Motor neuron (in vitro differentiated cells): ENCODE measurements at regions not wholly inside any gene's neighbourhood (a gene's known extent, or its start where the extent isn't known, plus 50 kb on each side); places are given as distances from the start of the nearest gene placed in this dataset.

Experiments
- ATAC-seq, 8 experiments: fragments of 200-7000 bp; cut with Tn5 transposase; replicated peaks in 6 of 8; 2 replicates each; pipeline ENCODE4 v1.8.0; 2021; ENCODE audit warnings: mild to moderate bottlenecking in 8 of 8, moderate library complexity in 8 of 8
- H3K27ac ChIP-seq, 2 donors: fragments of 250-450 bp; sonication (Bioruptor Pico); 2 replicates each; pipeline ENCODE4 v1.9.0; 2021; ENCODE audit warnings: antibody characterized with exemption in 2 of 2, mild to moderate bottlenecking in 2 of 2, moderate library complexity in 1 of 2
- H3K4me1 ChIP-seq, 2 donors: fragments of 250-450 bp; sonication (Bioruptor Pico); replicated peaks in 1 of 2; 2 replicates each; pipeline ENCODE4 v1.6.1; 2021; ENCODE audit warnings: antibody characterized with exemption in 2 of 2, mild to moderate bottlenecking in 2 of 2, moderate library complexity in 1 of 2
- H3K4me3 ChIP-seq, 5 donors: fragments of 250-450 bp; sonication (Bioruptor Pico); 2 replicates each; pipeline ENCODE4 v1.9.0; 2021; ENCODE audit warnings: antibody characterized with exemption in 5 of 5, mild to moderate bottlenecking in 5 of 5, moderate library complexity in 4 of 5
- WGBS, 10 experiments: fragments of 450-650 bp; shearing (Covaris generic); methylation state at CpG; one replicate each; pipeline ENCODE4 v1.0.0; 2022; 5-methylcytosine and 5-hydroxymethylcytosine counted together
- in situ Hi-C, 9 experiments: fragments of 400-800 bp; cut with MboI; loops; one replicate each; pipeline ENCODE4 v1.15.0; 2021; ENCODE audit warnings: low sequenced_read_pairs in 9 of 9, low pct_unique_long_range_greater_than_20kb in 2 of 9; ENCODE audit not compliant: unreplicated experiment in 9 of 9

GRCh38 chr10:29840516-29841276 lies 205.9 kb upstream of the SVIL start:
- peaks cover 4 to 24% of the 10 kb centered on the region in 2 donors for H3K4me1 ChIP-seq
- no peak for ATAC-seq
- in situ Hi-C loops = no loop called here
- H3K27ac ChIP-seq = no peak overlapping the region
- WGBS, 10 experiments = 63 to 84% (median 72%) methylated on average over 1 to 9 of the region's 11 CpGs; no CpG with 5 or more reads in 1 of the 10 experiments
- H3K4me3 ChIP-seq = no peak overlapping the region

GRCh38 chr10:29839826-29840515 lies 205.2 kb upstream of the SVIL start:
- ATAC-seq = no peak
- Histone ChIP-seq H3K4me3 (no peak overlapping the region), H3K4me1 (peaks cover 4 to 24% of the 10 kb centered on the region in 2 donors), H3K27ac (no peak overlapping the region)
- WGBS, 10 experiments = 40 to 100% (median 94%) methylated on average over 1 to 7 of the region's 9 CpGs; no CpG with 5 or more reads in 3 of the 10 experiments
- in situ Hi-C loops = no loop called here

- no peak overlapping the region for H3K27ac ChIP-seq
- in situ Hi-C loops = no loop called here
- ATAC-seq = no peak
- 27 to 100% (median 60%) methylated on average over 1 to 4 of the region's 5 CpGs; no CpG with 5 or more reads in 7 of the 10 experiments for WGBS, 10 experiments
- H3K4me1 ChIP-seq = peaks cover 4 to 24% of the 10 kb centered on the region in 2 donors
- H3K4me3 ChIP-seq = no peak overlapping the region
These were observed 203.8 kb upstream of the SVIL start for GRCh38 chr10:29838539-29838938.

- peaks cover 4 to 24% of the 10 kb centered on the region in 2 donors for H3K4me1 ChIP-seq
- 29 to 80% (median 67%) methylated on average over 1 of the region's 1 CpG; no CpG with 5 or more reads in 7 of the 10 experiments for WGBS, 10 experiments
- in situ Hi-C loops = no loop called here
- no peak overlapping the region for H3K4me3 ChIP-seq
- ATAC-seq = no peak
- H3K27ac ChIP-seq = no peak overlapping the region
These were observed 202.8 kb upstream of the SVIL start for GRCh38 chr10:29837586-29837985.

- Histone ChIP-seq H3K4me1 (peaks cover 4 to 14% of the 10 kb centered on the region in 2 donors), H3K27ac (no peak overlapping the region), H3K4me3 (no peak overlapping the region)
- in situ Hi-C loops = no loop called here
- no peak for ATAC-seq
- whole genome bisulfite sequencing, 10 experiments = 80 to 100% (median 95%) methylated on average over 1 to 4 of the region's 4 CpGs; no CpG with 5 or more reads in 2 of the 10 experiments
These were observed 201.6 kb upstream of the SVIL start for GRCh38 chr10:29836396-29836795.

- no peak overlapping the region for H3K4me3 ChIP-seq
- no peak overlapping the region for H3K27ac ChIP-seq
- ATAC-seq = peak in 3 of 8 experiments; percentile 91 to 98 (median 95)
- in situ Hi-C loops = no loop called here
- peaks cover 0 to under 1% of the 10 kb centered on the region in 2 donors for H3K4me1 ChIP-seq
These were observed 200.3 kb upstream of the SVIL start for GRCh38 chr10:29835055-29835454.

- 26 to 88% (median 77%) methylated on average over 2 to 5 of the region's 6 CpGs; no CpG with 5 or more reads in 1 of the 10 experiments for WGBS, 10 experiments
- in situ Hi-C loops = no loop called here
- Histone ChIP-seq H3K4me1 (peaks cover 0 to 2% of the 10 kb centered on the region in 2 donors), H3K27ac (no peak overlapping the region), H3K4me3 (no peak overlapping the region)
- no peak for ATAC-seq
These were observed 196.1 kb upstream of the SVIL start for GRCh38 chr10:29830531-29831512.

GRCh38 chr10:29829776-29830175 lies 195.0 kb upstream of the SVIL start:
- in situ Hi-C loops = no loop called here
- ATAC-seq = no peak
- no peak overlapping the region for H3K4me3 ChIP-seq
- peaks cover 0 to 2% of the 10 kb centered on the region in 2 donors for H3K4me1 ChIP-seq
- WGBS, 10 experiments = 50 to 100% (median 88%) methylated on average over 1 to 2 of the region's 2 CpGs; no CpG with 5 or more reads in 6 of the 10 experiments
- H3K27ac ChIP-seq = no peak overlapping the region

GRCh38 chr10:29828956-29829355 lies 194.2 kb upstream of the SVIL start:
- Histone ChIP-seq H3K4me1 (peaks cover 0 to 2% of the 10 kb centered on the region in 2 donors), H3K27ac (no peak overlapping the region), H3K4me3 (no peak overlapping the region)
- WGBS, 10 experiments = 46 to 100% (median 100%) methylated on average over 1 to 3 of the region's 3 CpGs; no CpG with 5 or more reads in 3 of the 10 experiments
- peak in 1 of 8 experiments; percentile 45 for ATAC-seq
- in situ Hi-C loops = no loop called here

GRCh38 chr10:29828440-29828894 lies 193.7 kb upstream of the SVIL start:
- WGBS, 10 experiments = 83 to 100% (median 100%) methylated on average over 1 to 3 of the region's 4 CpGs; no CpG with 5 or more reads in 6 of the 10 experiments
- Histone ChIP-seq H3K4me1 (peaks cover 0 to 2% of the 10 kb centered on the region in 2 donors), H3K27ac (no peak overlapping the region), H3K4me3 (no peak overlapping the region)
- peak in 1 of 8 experiments; percentile 29 for ATAC-seq
- in situ Hi-C loops = no loop called here

GRCh38 chr10:29827512-29827911 lies 192.7 kb upstream of the SVIL start:
- no peak for ATAC-seq
- WGBS, 10 experiments = 54 to 100% (median 83%) methylated on average over 1 to 4 of the region's 7 CpGs; no CpG with 5 or more reads in 2 of the 10 experiments

GRCh38 chr10:29826801-29827450 lies 192.2 kb upstream of the SVIL start:
- in situ Hi-C loops = no loop called here
- ATAC-seq = no peak
- H3K4me1 ChIP-seq = peaks cover 0 to 2% of the 10 kb centered on the region in 2 donors
- H3K27ac ChIP-seq = no peak overlapping the region
- no peak overlapping the region for H3K4me3 ChIP-seq
- WGBS, 10 experiments = 22 to 94% (median 80%) methylated on average over 1 to 3 of the region's 5 CpGs; no CpG with 5 or more reads in 1 of the 10 experiments

More at GRCh38 chr10:29827512-29827911, 192.7 kb upstream of the SVIL start:
- in situ Hi-C loops = no loop called here
- H3K27ac ChIP-seq = no peak overlapping the region
- H3K4me1 ChIP-seq = peaks cover 0 to 2% of the 10 kb centered on the region in 2 donors
- no peak overlapping the region for H3K4me3 ChIP-seq
